RWPE2 (cell line): ENCODE measurements at regions not wholly inside any gene's neighbourhood (a gene's known extent, or its start where the extent isn't known, plus 50 kb on each side); places are given as distances from the start of the nearest gene placed in this dataset.
"Not testable (repeated sequence)": the region's sequence is repeated elsewhere in the genome, so short reads cannot be mapped to it uniquely, and the experiment has no call there.

Source experiments
- ATAC-seq: fragments of 200-7000 bp; cut with Tn5 transposase; 3 replicates; pipeline ENCODE4 v1.9.1; 2021; ENCODE audit warnings: low read depth
- DNase-seq: peaks from one replicate; pipeline ENCODE4 v3.0.0-alpha.2; 2020; ENCODE audit warnings: low spot score
- H3K27ac ChIP-seq: fragments of 450-650 bp; 2 replicates; pipeline ENCODE4 v1.5.1; 2017; ENCODE audit warnings: mild to moderate bottlenecking; ENCODE audit not compliant: poor library complexity, severe bottlenecking
- H3K27me3 ChIP-seq: fragments of 250-450 bp; sonication (Bioruptor Pico); 2 replicates; pipeline ENCODE4 v1.5.1; 2021; ENCODE audit warnings: mild to moderate bottlenecking, moderate library complexity; ENCODE audit not compliant: insufficient read depth, poor library complexity, severe bottlenecking
- H3K36me3 ChIP-seq: fragments of 250-450 bp; sonication (Bioruptor Pico); 2 replicates; pipeline ENCODE4 v1.5.1; 2020; ENCODE audit warnings: low read depth, mild to moderate bottlenecking, moderate library complexity
- H3K4me1 ChIP-seq: fragments of 250-450 bp; sonication (Bioruptor Pico); 2 replicates; pipeline ENCODE4 v1.5.1; 2021; ENCODE audit warnings: mild to moderate bottlenecking, moderate library complexity; ENCODE audit not compliant: insufficient read depth, poor library complexity, severe bottlenecking
- H3K4me3 ChIP-seq: fragments of 250-450 bp; sonication (Bioruptor Pico); 2 replicates; pipeline ENCODE4 v1.5.1; 2021; ENCODE audit warnings: mild to moderate bottlenecking, moderate library complexity; ENCODE audit not compliant: severe bottlenecking
- H3K9me3 ChIP-seq: fragments of 250-450 bp; sonication (Bioruptor Pico); 2 replicates; pipeline ENCODE4 v1.5.1; 2021; ENCODE audit warnings: mild to moderate bottlenecking, moderate library complexity; ENCODE audit not compliant: severe bottlenecking
- TF ChIP-seq, protein P1 (sequence below): fragments of 450-650 bp; IDR thresholded peaks from one replicate; pipeline ENCODE4 v1.5.1; 2017; ENCODE audit warnings: mild to moderate bottlenecking, moderate library complexity; ENCODE audit not compliant: poor library complexity, severe bottlenecking

DNA sequence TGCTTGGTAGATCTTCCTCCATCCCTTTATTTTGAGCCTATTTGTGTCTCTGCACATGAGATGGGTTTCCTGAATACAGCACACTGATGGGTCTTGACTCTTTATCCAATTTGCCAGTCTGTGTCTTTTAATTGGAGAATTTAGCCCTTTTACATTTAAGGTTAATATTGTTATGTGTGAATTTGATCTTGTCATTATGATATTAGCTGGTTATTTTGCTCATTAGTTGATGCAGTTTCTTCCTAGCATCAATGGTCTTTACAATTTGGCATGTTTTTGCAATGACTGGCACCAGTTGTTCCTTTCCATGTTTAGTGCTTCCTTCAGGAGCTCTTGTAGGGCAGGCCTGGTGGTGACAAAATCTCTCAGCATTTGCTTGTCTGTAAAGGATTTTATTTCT is 72.4 kb downstream of the HNRNPD start:
- not testable (repeated sequence) for ATAC-seq, H3K27me3 ChIP-seq, H3K4me1 ChIP-seq, DNase-seq, H3K9me3 ChIP-seq, H3K27ac ChIP-seq, H3K36me3 ChIP-seq, H3K4me3 ChIP-seq

- ATAC-seq (no peak), DNase-seq (no peak)
- no peak overlapping the region for H3K4me3 ChIP-seq
- no peaks in the 10 kb centered on the region for H3K36me3 ChIP-seq
- TF ChIP-seq, protein P1, sequence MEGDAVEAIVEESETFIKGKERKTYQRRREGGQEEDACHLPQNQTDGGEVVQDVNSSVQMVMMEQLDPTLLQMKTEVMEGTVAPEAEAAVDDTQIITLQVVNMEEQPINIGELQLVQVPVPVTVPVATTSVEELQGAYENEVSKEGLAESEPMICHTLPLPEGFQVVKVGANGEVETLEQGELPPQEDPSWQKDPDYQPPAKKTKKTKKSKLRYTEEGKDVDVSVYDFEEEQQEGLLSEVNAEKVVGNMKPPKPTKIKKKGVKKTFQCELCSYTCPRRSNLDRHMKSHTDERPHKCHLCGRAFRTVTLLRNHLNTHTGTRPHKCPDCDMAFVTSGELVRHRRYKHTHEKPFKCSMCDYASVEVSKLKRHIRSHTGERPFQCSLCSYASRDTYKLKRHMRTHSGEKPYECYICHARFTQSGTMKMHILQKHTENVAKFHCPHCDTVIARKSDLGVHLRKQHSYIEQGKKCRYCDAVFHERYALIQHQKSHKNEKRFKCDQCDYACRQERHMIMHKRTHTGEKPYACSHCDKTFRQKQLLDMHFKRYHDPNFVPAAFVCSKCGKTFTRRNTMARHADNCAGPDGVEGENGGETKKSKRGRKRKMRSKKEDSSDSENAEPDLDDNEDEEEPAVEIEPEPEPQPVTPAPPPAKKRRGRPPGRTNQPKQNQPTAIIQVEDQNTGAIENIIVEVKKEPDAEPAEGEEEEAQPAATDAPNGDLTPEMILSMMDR, result no peak
- H3K27me3 ChIP-seq, result no peaks in the 10 kb centered on the region
- H3K9me3 ChIP-seq, result peaks cover 2% of the 10 kb centered on the region
- H3K27ac ChIP-seq, result no peak overlapping the region
- no peaks in the 10 kb centered on the region for H3K4me1 ChIP-seq
Observed at GRCh38 chr4:82293304-82293703, 80.5 kb downstream of the HNRNPD start.

- DNase-seq, result no peak
- H3K4me1 ChIP-seq, result peaks cover 3% of the 10 kb centered on the region
- no peak overlapping the region for H3K27ac ChIP-seq
- no peaks in the 10 kb centered on the region for H3K9me3 ChIP-seq
- TF ChIP-seq, protein P1, result no peak
- H3K36me3 ChIP-seq, result no peaks in the 10 kb centered on the region
- no peak for ATAC-seq
- H3K4me3 ChIP-seq, result no peak overlapping the region
- no peaks in the 10 kb centered on the region for H3K27me3 ChIP-seq
Observed at GRCh38 chr4:82287720-82288119, 86.1 kb downstream of the HNRNPD start.

DNA sequence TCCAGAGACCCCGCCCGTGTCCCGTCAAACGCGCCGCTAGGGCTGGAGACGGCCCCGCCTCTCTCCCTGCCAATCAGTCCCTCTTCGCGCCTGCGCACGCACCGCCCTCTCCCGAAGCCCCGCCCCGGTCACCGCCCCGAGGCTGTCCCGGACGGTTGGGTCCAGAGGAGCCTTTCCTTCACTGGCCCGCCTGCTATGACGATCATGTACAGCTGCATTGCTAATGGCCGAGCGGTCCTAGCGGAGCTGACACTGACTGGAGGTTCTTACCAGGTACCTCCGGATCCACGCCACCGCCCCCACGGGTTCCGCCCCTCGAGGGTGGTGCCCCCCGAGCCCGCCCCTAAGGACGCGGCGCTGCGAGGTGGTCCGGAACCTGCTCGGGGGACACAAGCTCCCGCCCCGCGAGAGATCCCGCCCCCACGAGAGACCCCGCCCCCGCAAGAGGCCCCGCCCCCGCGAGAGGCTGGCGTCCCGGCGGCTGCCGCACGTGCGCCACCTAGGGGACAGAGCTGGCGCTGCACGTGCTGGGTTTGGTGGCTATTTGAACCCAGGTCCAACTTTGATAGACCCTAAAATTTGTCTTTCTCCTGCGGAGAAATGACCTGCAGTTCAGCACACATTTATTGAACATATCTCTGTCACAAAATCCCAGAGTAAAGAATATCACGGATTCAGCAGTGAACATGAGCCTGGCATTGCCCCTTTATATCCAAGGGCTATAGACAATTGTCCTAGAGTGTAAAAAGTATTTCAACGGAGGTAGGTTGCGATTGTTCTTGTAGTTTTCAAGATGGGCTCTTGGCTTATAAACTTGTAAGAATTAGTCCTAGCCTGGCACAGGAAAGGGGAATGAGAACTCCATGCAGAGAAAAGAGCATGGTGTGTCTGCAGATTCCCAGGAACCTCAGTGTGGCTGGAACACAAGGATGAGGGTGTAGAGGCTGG is 88.7 kb downstream of the HNRNPD start:
- DNase-seq, result peak; percentile 100
- Histone ChIP-seq H3K27ac (no peak overlapping the region), H3K4me1 (peaks cover 3% of the 10 kb centered on the region), H3K27me3 (no peaks in the 10 kb centered on the region), H3K36me3 (no peaks in the 10 kb centered on the region), H3K4me3 (peak overlapping the region; percentile 21), H3K9me3 (no peaks in the 10 kb centered on the region)
- ATAC-seq, result peak; percentile 100
- TF ChIP-seq, protein P1, result peak; percentile 99

DNA sequence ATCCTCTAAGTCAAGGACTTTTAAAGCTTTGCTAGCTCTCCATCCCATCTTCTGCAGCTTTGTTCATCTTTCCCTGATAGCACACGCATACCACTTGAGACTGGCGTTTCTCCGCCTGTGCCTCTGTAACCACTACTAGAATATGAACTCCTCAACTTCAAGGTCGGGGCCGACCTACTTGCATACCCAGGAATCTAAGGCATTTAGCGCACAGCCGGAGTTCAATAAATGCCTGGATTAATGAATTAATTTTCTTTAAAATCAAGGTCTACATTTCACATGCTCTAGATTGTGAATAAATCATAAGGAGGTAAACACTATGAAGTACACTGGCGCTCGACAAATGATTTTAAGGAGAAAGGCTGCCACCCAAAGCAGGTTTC is 89.3 kb downstream of the HNRNPD start:
- no peaks in the 10 kb centered on the region for H3K9me3 ChIP-seq
- TF ChIP-seq, protein P1, result no peak
- peaks cover 3% of the 10 kb centered on the region for H3K4me1 ChIP-seq
- DNase-seq (no peak), ATAC-seq (no peak)
- no peak overlapping the region for H3K27ac ChIP-seq
- H3K4me3 ChIP-seq, result peak overlapping the region; percentile 21
- H3K27me3 ChIP-seq, result no peaks in the 10 kb centered on the region
- no peaks in the 10 kb centered on the region for H3K36me3 ChIP-seq
